Keratinocyte (primary cell): ENCODE measurements at regions not wholly inside any gene's neighbourhood (a gene's known extent, or its start where the extent isn't known, plus 50 kb on each side); places are given as distances from the start of the nearest gene placed in this dataset.

Experiments used
- EZH2 ChIP-seq: IDR thresholded peaks from one replicate; pipeline ENCODE4 v1.6.1; 2012; ENCODE audit warnings: inconsistent platforms, mild to moderate bottlenecking, low read length, moderate library complexity
- TF ChIP-seq, protein P1 (sequence below), 3 experiments: IDR thresholded peaks in 1 of 3; conservative IDR thresholded peaks in 1 of 3; optimal IDR thresholded peaks in 1 of 3; 2 replicates in 2 of 3; 3 replicates in 1 of 3; pipeline versions ENCODE3 to v1.5.1; 2011; ENCODE audit warnings: low read length in 3 of 3, mild to moderate bottlenecking in 3 of 3, moderate library complexity in 2 of 3, control low read depth in 1 of 3, inconsistent platforms in 1 of 3; ENCODE audit not compliant: insufficient read depth in 2 of 3; ENCODE audit errors: extremely low read depth in 1 of 3

DNA sequence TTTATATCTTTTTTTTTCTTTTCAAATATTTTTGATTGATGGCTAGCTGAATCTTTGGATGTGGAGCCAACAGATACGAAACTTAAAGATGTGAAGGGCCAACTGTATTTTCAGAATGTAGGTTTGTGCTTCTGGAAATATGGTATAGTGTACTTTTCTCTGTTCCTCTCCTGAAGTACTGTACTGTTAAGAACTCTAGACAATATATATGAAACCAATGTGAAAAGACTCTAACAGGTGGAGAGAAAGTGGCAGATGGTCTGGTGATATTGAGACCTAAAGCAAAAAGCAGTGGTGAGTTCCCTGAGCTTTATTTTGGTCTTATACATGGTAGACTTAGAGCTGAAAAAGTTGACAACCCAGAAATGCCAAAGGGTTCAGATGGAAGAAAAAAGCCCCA is 185.0 kb upstream of the GRIN3A start:
- TF ChIP-seq, protein P1, sequence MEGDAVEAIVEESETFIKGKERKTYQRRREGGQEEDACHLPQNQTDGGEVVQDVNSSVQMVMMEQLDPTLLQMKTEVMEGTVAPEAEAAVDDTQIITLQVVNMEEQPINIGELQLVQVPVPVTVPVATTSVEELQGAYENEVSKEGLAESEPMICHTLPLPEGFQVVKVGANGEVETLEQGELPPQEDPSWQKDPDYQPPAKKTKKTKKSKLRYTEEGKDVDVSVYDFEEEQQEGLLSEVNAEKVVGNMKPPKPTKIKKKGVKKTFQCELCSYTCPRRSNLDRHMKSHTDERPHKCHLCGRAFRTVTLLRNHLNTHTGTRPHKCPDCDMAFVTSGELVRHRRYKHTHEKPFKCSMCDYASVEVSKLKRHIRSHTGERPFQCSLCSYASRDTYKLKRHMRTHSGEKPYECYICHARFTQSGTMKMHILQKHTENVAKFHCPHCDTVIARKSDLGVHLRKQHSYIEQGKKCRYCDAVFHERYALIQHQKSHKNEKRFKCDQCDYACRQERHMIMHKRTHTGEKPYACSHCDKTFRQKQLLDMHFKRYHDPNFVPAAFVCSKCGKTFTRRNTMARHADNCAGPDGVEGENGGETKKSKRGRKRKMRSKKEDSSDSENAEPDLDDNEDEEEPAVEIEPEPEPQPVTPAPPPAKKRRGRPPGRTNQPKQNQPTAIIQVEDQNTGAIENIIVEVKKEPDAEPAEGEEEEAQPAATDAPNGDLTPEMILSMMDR (optimal IDR thresholded peaks at IDR 0.05 in 1 of 3, IDR thresholded peaks at IDR 0.05 in 1 of 3, conservative IDR thresholded peaks at IDR 0.05 in 1 of 3; ENCODE audit: extremely low read depth in 1 of 3, insufficient read depth in 2 of 3, low read length in 3 of 3), result no peak
- TF ChIP-seq EZH2, result no peak
